HL-60 (cell line): ENCODE measurements at regions not wholly inside any gene's neighbourhood (a gene's known extent, or its start where the extent isn't known, plus 50 kb on each side); places are given as distances from the start of the nearest gene placed in this dataset.

ENCODE experiments used
- DNase-seq, 2 experiments: peaks; one replicate each; pipeline ENCODE4 v3.0.0-alpha.2; 2010 to 2020; ENCODE audit warnings: low read depth in 1 of 2, low spot score in 1 of 2
- H3K27ac ChIP-seq: fragments of 250-450 bp; sonication (Bioruptor Pico); replicated peaks from 2 replicates; pipeline ENCODE4 v1.5.1; 2020; ENCODE audit warnings: mild to moderate bottlenecking, moderate library complexity
- H3K27me3 ChIP-seq: fragments of 250-450 bp; sonication (Bioruptor Pico); 2 replicates; pipeline ENCODE4 v1.5.1; 2021; ENCODE audit warnings: mild to moderate bottlenecking, moderate library complexity; ENCODE audit not compliant: insufficient read depth, poor library complexity, severe bottlenecking
- H3K4me3 ChIP-seq: replicated peaks from 2 replicates; pipeline ENCODE4 v1.5.1; 2011; ENCODE audit warnings: mild to moderate bottlenecking, control low read depth, low read length; ENCODE audit not compliant: insufficient read depth
- GABPA ChIP-seq: IDR thresholded peaks from 2 replicates; pipeline ENCODE4 v1.6.1; 2012; ENCODE audit warnings: low read depth
- POLR2AphosphoS5 ChIP-seq: IDR thresholded peaks from 2 replicates; pipeline ENCODE4 v1.6.1; 2012; ENCODE audit warnings: low read depth
- SPI1 ChIP-seq: IDR thresholded peaks from 2 replicates; pipeline ENCODE4 v1.6.1; 2012; ENCODE audit warnings: low read depth, mild to moderate bottlenecking, borderline replicate concordance
- TF ChIP-seq, protein P1 (sequence below): IDR thresholded peaks from 2 replicates; pipeline ENCODE4 v1.6.1; 2012; ENCODE audit warnings: low read depth; ENCODE audit not compliant: insufficient replicate concordance
- TF ChIP-seq, protein P2 (sequence below): IDR thresholded peaks from one replicate; pipeline ENCODE4 v1.5.1; 2011; ENCODE audit warnings: low read length, control low read depth, inconsistent platforms; ENCODE audit not compliant: insufficient read depth

DNA sequence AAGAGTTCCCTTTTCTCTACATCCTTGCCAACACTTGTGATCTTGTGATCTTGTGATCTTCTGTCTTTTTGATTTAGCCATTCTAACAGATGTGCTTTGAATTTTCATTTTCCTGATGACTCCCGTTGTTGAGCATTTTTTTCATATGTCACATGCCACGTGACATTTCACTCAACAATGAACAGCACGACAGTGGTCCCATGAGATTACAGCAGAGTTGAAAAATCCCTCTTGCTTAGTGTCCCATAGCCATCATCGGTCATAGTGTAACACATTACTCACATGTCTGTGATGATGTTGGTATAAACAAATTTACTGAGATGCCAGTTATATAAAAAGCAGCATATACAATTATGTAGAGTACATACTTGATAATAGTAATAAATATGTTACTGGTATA, 256.1 kb upstream of the OBI1 start:
- Histone ChIP-seq H3K27ac (no peak overlapping the region), H3K4me3 (no peak overlapping the region), H3K27me3 (no peaks in the 10 kb centered on the region)
- no peak for DNase-seq
- TF ChIP-seq POLR2AphosphoS5 (no peak), GABPA (no peak), SPI1 (no peak)
- TF ChIP-seq, protein P1, sequence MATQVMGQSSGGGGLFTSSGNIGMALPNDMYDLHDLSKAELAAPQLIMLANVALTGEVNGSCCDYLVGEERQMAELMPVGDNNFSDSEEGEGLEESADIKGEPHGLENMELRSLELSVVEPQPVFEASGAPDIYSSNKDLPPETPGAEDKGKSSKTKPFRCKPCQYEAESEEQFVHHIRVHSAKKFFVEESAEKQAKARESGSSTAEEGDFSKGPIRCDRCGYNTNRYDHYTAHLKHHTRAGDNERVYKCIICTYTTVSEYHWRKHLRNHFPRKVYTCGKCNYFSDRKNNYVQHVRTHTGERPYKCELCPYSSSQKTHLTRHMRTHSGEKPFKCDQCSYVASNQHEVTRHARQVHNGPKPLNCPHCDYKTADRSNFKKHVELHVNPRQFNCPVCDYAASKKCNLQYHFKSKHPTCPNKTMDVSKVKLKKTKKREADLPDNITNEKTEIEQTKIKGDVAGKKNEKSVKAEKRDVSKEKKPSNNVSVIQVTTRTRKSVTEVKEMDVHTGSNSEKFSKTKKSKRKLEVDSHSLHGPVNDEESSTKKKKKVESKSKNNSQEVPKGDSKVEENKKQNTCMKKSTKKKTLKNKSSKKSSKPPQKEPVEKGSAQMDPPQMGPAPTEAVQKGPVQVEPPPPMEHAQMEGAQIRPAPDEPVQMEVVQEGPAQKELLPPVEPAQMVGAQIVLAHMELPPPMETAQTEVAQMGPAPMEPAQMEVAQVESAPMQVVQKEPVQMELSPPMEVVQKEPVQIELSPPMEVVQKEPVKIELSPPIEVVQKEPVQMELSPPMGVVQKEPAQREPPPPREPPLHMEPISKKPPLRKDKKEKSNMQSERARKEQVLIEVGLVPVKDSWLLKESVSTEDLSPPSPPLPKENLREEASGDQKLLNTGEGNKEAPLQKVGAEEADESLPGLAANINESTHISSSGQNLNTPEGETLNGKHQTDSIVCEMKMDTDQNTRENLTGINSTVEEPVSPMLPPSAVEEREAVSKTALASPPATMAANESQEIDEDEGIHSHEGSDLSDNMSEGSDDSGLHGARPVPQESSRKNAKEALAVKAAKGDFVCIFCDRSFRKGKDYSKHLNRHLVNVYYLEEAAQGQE = no peak

DNA sequence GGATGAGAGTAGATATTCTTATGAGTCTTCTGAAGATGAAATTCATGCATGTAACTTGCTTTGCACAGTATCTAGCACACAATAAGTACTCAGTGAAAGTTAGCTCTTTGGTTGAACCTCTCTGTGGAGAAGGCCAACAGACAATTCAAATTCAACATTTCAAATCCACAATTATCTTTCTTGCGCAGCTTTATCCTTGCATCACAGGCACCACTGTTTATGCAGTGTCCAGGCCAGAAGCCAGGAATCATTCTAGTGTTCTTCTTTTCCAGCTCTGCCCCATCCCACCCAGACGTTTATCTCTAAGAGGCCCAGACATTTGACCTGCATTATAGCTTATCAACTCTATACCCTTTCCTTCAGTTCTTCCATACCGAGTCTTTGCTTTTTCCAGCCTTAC, 254.7 kb upstream of the OBI1 start:
- H3K27ac ChIP-seq = no peak overlapping the region
- no peak for DNase-seq

DNA sequence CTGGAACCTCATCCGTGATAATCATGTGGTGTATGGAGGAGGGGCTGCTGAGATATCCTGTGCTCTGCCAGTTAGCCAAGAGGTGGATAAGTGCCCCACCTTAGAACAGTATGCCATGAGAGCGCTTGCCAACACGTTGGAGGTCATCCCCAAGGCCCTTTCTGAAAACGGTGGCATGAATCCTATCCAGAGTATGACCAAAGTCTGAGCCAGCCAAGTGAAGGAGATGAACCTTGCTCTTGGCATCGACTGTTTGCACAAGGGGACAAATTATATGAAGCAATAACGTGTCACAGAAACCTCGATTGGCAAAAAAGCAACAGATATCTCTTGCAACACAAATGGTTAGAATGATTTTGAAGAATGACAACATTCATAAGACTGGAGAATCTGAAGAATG, 251.2 kb upstream of the OBI1 start:
- no peak overlapping the region for H3K27ac ChIP-seq
- H3K27me3 ChIP-seq = no peaks in the 10 kb centered on the region
- no peak for DNase-seq
- TF ChIP-seq GABPA (no peak), SPI1 (no peak), POLR2AphosphoS5 (no peak)
- TF ChIP-seq, protein P2, sequence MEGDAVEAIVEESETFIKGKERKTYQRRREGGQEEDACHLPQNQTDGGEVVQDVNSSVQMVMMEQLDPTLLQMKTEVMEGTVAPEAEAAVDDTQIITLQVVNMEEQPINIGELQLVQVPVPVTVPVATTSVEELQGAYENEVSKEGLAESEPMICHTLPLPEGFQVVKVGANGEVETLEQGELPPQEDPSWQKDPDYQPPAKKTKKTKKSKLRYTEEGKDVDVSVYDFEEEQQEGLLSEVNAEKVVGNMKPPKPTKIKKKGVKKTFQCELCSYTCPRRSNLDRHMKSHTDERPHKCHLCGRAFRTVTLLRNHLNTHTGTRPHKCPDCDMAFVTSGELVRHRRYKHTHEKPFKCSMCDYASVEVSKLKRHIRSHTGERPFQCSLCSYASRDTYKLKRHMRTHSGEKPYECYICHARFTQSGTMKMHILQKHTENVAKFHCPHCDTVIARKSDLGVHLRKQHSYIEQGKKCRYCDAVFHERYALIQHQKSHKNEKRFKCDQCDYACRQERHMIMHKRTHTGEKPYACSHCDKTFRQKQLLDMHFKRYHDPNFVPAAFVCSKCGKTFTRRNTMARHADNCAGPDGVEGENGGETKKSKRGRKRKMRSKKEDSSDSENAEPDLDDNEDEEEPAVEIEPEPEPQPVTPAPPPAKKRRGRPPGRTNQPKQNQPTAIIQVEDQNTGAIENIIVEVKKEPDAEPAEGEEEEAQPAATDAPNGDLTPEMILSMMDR = no peak
- TF ChIP-seq, protein P1 = no peak
- no peak overlapping the region for H3K4me3 ChIP-seq

More for the DNA sequence above, 254.7 kb upstream of the OBI1 start:
- Histone ChIP-seq H3K27me3 (no peaks in the 10 kb centered on the region), H3K4me3 (no peak overlapping the region)
- TF ChIP-seq, protein P2 = no peak
- TF ChIP-seq GABPA (no peak), POLR2AphosphoS5 (no peak), SPI1 (no peak)
- TF ChIP-seq, protein P1 = no peak

DNA sequence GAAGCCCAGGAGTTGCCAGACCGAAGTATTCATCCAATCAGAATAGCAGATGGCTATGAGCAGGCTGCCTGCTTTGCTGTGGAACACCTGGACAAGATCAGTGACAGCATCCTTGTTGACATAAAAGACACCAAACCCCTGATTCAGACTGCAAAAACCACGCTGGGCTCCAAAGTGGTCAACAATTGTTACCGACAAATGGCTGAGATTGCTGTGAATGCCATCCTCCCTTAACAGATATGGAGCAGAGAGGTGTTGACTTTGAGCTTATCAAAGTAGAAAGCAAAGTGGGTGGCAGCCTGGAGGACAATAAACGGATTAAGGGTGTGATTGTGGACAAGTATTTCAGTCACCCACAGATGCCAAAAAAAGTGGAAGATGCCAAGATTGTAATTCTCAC, 250.3 kb upstream of the OBI1 start:
- no peak for TF ChIP-seq GABPA
- TF ChIP-seq SPI1 = no peak
- TF ChIP-seq, protein P1 = no peak
- no peak for DNase-seq
- no peaks in the 10 kb centered on the region for H3K27me3 ChIP-seq
- H3K4me3 ChIP-seq = no peak overlapping the region
- no peak overlapping the region for H3K27ac ChIP-seq
